Neuronal stem cell (in vitro differentiated cells): ENCODE measurements at regions not wholly inside any gene's neighbourhood (a gene's known extent, or its start where the extent isn't known, plus 50 kb on each side); places are given as distances from the start of the nearest gene placed in this dataset.

Experiments used
- DNase-seq: peaks from one replicate; pipeline ENCODE4 v3.0.0-alpha.2; 2013; ENCODE audit warnings: low spot score
- H2AFZ ChIP-seq: one replicate; pipeline ENCODE4 v1.6.1; 2013; ENCODE audit warnings: mild to moderate bottlenecking, low read length, inconsistent platforms
- H2AK5ac ChIP-seq: 2 replicates; pipeline ENCODE4 v1.6.1; 2013; ENCODE audit warnings: low read depth, mild to moderate bottlenecking, inconsistent platforms, low read length, moderate library complexity, mixed read lengths
- H2BK120ac ChIP-seq: 2 replicates; pipeline ENCODE4 v1.6.1; 2013; ENCODE audit warnings: low read depth, mild to moderate bottlenecking, inconsistent platforms, low read length, moderate library complexity, mixed read lengths
- H2BK12ac ChIP-seq: one replicate; pipeline ENCODE4 v1.6.1; 2013; ENCODE audit warnings: low read length, inconsistent platforms
- H2BK15ac ChIP-seq: 2 replicates; pipeline ENCODE4 v1.6.1; 2013; ENCODE audit warnings: mild to moderate bottlenecking, low read length, inconsistent platforms, mixed read lengths
- H2BK5ac ChIP-seq: one replicate; pipeline ENCODE4 v1.6.1; 2013; ENCODE audit warnings: inconsistent platforms, mild to moderate bottlenecking, low read length, moderate library complexity
- H3K14ac ChIP-seq: one replicate; pipeline ENCODE4 v1.6.1; 2013; ENCODE audit warnings: low read length, inconsistent platforms
- H3K18ac ChIP-seq: 2 replicates; pipeline ENCODE4 v1.6.1; 2013; ENCODE audit warnings: low read length, inconsistent platforms
- H3K23ac ChIP-seq: 2 replicates; pipeline ENCODE4 v1.6.1; 2013; ENCODE audit warnings: low read depth, mild to moderate bottlenecking, mixed read lengths, low read length, inconsistent platforms; ENCODE audit not compliant: poor library complexity
- H3K27ac ChIP-seq: replicated peaks from 3 replicates; pipeline ENCODE4 v1.5.1; 2013; ENCODE audit warnings: low read length, inconsistent platforms
- H3K27me3 ChIP-seq, 3 experiments: 2 replicates each; pipeline ENCODE4 v1.6.1; 2013; ENCODE audit warnings: low read length in 3 of 3, mild to moderate bottlenecking in 2 of 3, inconsistent platforms in 1 of 3, low read depth in 1 of 3, mixed read lengths in 1 of 3, moderate library complexity in 1 of 3; ENCODE audit not compliant: control insufficient read depth in 3 of 3, insufficient read depth in 3 of 3
- H3K36me3 ChIP-seq, 2 donors: replicated peaks in 1 of 2; 2 replicates each; pipeline ENCODE4 v1.6.1; 2013; ENCODE audit warnings: low read length in 2 of 2; ENCODE audit not compliant: control insufficient read depth in 2 of 2, insufficient read depth in 2 of 2
- H3K4ac ChIP-seq: 2 replicates; pipeline ENCODE4 v1.6.1; 2013; ENCODE audit warnings: inconsistent platforms, mild to moderate bottlenecking, low read length, moderate library complexity
- H3K4me1 ChIP-seq, 2 donors: 1 replicate in 1 of 2; 2 replicates in 1 of 2; pipeline ENCODE4 v1.6.1; 2013; ENCODE audit warnings: low read length in 2 of 2, low read depth in 1 of 2; ENCODE audit not compliant: control insufficient read depth in 2 of 2, insufficient read depth in 1 of 2
- H3K4me2 ChIP-seq: one replicate; pipeline ENCODE4 v1.6.1; 2013; ENCODE audit warnings: mild to moderate bottlenecking, low read length, inconsistent platforms; ENCODE audit not compliant: insufficient read depth, poor library complexity, severe bottlenecking
- H3K4me3 ChIP-seq, 2 donors: 2 replicates each; pipeline ENCODE4 v1.5.1; 2013; ENCODE audit warnings: low read length in 2 of 2, mild to moderate bottlenecking in 2 of 2, inconsistent platforms in 1 of 2, moderate library complexity in 1 of 2
- H3K79me1 ChIP-seq: one replicate; pipeline ENCODE4 v1.6.1; 2013; ENCODE audit warnings: low read depth, mild to moderate bottlenecking, inconsistent platforms, low read length, moderate library complexity
- H3K9ac ChIP-seq: one replicate; pipeline ENCODE4 v1.6.1; 2013; ENCODE audit warnings: mild to moderate bottlenecking, low read depth, low read length, inconsistent platforms; ENCODE audit not compliant: poor library complexity
- H3K9me3 ChIP-seq, 2 donors: replicated peaks in 1 of 2; 2 replicates each; pipeline versions ENCODE3 to v1.6.1; 2013; ENCODE audit warnings: low read length in 2 of 2, mild to moderate bottlenecking in 2 of 2, inconsistent platforms in 1 of 2, low read depth in 1 of 2, mixed read lengths in 1 of 2, moderate library complexity in 1 of 2; ENCODE audit not compliant: control insufficient read depth in 2 of 2, insufficient read depth in 1 of 2
- H4K8ac ChIP-seq: one replicate; pipeline ENCODE4 v1.6.1; 2013; ENCODE audit warnings: low read depth, mild to moderate bottlenecking, inconsistent platforms, low read length, moderate library complexity
- H4K91ac ChIP-seq: one replicate; pipeline ENCODE4 v1.6.1; 2013; ENCODE audit warnings: low read length, low read depth, mild to moderate bottlenecking, inconsistent platforms; ENCODE audit not compliant: poor library complexity
- WGBS, 2 donors: extraction: QIAGEN DNeasy Blood & Tissue Kit; methylation state at CpG; one replicate each; pipeline ENCODE4 v1.1.7; 2013; ENCODE audit warnings: missing lambda C conversion rate in 2 of 2, mixed read lengths in 1 of 2; ENCODE audit not compliant: insufficient read length in 2 of 2, insufficient replicate concordance in 1 of 2; ENCODE audit errors: extremely low coverage in 2 of 2; 5-methylcytosine and 5-hydroxymethylcytosine counted together

GRCh38 chr12:67519484-67520433 is 128.8 kb upstream of the DYRK2 start:
- no peaks in the 10 kb centered on the region for H3K9me3 ChIP-seq
- peak; percentile 20 for DNase-seq
- no peak overlapping the region for H2BK12ac ChIP-seq
- no peak overlapping the region for H3K14ac ChIP-seq
- WGBS, 2 donors = no CpG with 5 or more reads among the region's 7 CpGs
- no peak overlapping the region for H2BK5ac ChIP-seq
- H3K9ac ChIP-seq = no peak overlapping the region
- H4K8ac ChIP-seq = no peak overlapping the region
- no peak overlapping the region for H3K4me3 ChIP-seq
- H2BK15ac ChIP-seq = no peak overlapping the region
- no peak overlapping the region for H3K4ac ChIP-seq
- no peak overlapping the region for H2AFZ ChIP-seq
- peaks cover 0 to 4% of the 10 kb centered on the region in 2 donors for H3K4me1 ChIP-seq
- no peak overlapping the region for H2BK120ac ChIP-seq
- no peaks in the 10 kb centered on the region for H3K36me3 ChIP-seq
- no peaks in the 10 kb centered on the region for H3K79me1 ChIP-seq
- H3K18ac ChIP-seq = no peak overlapping the region
- no peak overlapping the region for H2AK5ac ChIP-seq
- H4K91ac ChIP-seq = no peak overlapping the region
- H3K27me3 ChIP-seq = peaks cover 0 to 7% (median 0%) of the 10 kb centered on the region in 3 experiments
- no peak overlapping the region for H3K4me2 ChIP-seq
- H3K23ac ChIP-seq = no peak overlapping the region
- H3K27ac ChIP-seq = no peak overlapping the region

GRCh38 chr12:67520606-67521005 is 127.9 kb upstream of the DYRK2 start:
- Histone ChIP-seq H4K91ac (no peak overlapping the region), H3K4me1 (peaks cover 0 to 10% of the 10 kb centered on the region in 2 donors), H2AFZ (no peak overlapping the region), H3K4me3 (no peak overlapping the region), H3K14ac (no peak overlapping the region), H3K36me3 (no peaks in the 10 kb centered on the region), H3K79me1 (no peaks in the 10 kb centered on the region), H3K27ac (no peak overlapping the region), H2BK15ac (no peak overlapping the region), H3K18ac (no peak overlapping the region), H3K4ac (no peak overlapping the region), H3K4me2 (no peak overlapping the region), H3K9me3 (no peaks in the 10 kb centered on the region), H2AK5ac (no peak overlapping the region), H3K9ac (no peak overlapping the region), H2BK120ac (no peak overlapping the region), H4K8ac (no peak overlapping the region), H2BK5ac (no peak overlapping the region), H3K23ac (no peak overlapping the region), H2BK12ac (no peak overlapping the region), H3K27me3 (peaks cover 0 to 7% (median 0%) of the 10 kb centered on the region in 3 experiments)
- WGBS, 2 donors = no CpG with 5 or more reads among the region's 3 CpGs
- DNase-seq = no peak

- Histone ChIP-seq H3K18ac (no peak overlapping the region), H3K27me3 (peaks cover 0 to 7% (median 0%) of the 10 kb centered on the region in 3 experiments), H2AK5ac (no peak overlapping the region), H2BK5ac (no peak overlapping the region), H2BK120ac (no peak overlapping the region), H3K9me3 (no peaks in the 10 kb centered on the region), H4K8ac (no peak overlapping the region), H3K27ac (no peak overlapping the region), H2AFZ (no peak overlapping the region), H2BK12ac (no peak overlapping the region), H3K79me1 (no peaks in the 10 kb centered on the region), H3K9ac (no peak overlapping the region), H2BK15ac (no peak overlapping the region), H3K4ac (no peak overlapping the region), H3K14ac (no peak overlapping the region), H3K36me3 (no peaks in the 10 kb centered on the region), H3K4me3 (no peak overlapping the region), H3K4me2 (no peak overlapping the region), H3K4me1 (peaks cover 0 to 11% of the 10 kb centered on the region in 2 donors), H3K23ac (no peak overlapping the region), H4K91ac (no peak overlapping the region)
- WGBS, 2 donors = no CpG with 5 or more reads among the region's 5 CpGs
- no peak for DNase-seq
These were observed 126.3 kb upstream of the DYRK2 start for GRCh38 chr12:67522222-67522621.

GRCh38 chr12:67523538-67523937 is 125.0 kb upstream of the DYRK2 start:
- Histone ChIP-seq H3K4ac (no peak overlapping the region), H3K36me3 (no peaks in the 10 kb centered on the region), H2BK12ac (no peak overlapping the region), H3K4me2 (no peak overlapping the region), H2BK120ac (no peak overlapping the region), H3K27ac (no peak overlapping the region), H3K18ac (no peak overlapping the region), H2BK5ac (no peak overlapping the region), H3K79me1 (no peaks in the 10 kb centered on the region), H2AK5ac (no peak overlapping the region), H3K9me3 (no peaks in the 10 kb centered on the region), H4K91ac (no peak overlapping the region), H3K27me3 (peaks cover 0 to 7% (median 0%) of the 10 kb centered on the region in 3 experiments), H3K23ac (no peak overlapping the region), H4K8ac (no peak overlapping the region), H2AFZ (no peak overlapping the region), H2BK15ac (no peak overlapping the region), H3K4me1 (peaks cover 6 to 13% of the 10 kb centered on the region in 2 donors), H3K4me3 (no peak overlapping the region), H3K9ac (no peak overlapping the region), H3K14ac (no peak overlapping the region)
- WGBS, 2 donors = no CpG with 5 or more reads among the region's 6 CpGs
- no peak for DNase-seq
